ENCODE measurements at regions not wholly inside any gene's neighbourhood (a gene's known extent, or its start where the extent isn't known, plus 50 kb on each side); places are given as distances from the start of the nearest gene placed in this dataset.
"Not testable (repeated sequence)": the region's sequence is repeated elsewhere in the genome, so short reads cannot be mapped to it uniquely, and the experiment has no call there.

DNA sequence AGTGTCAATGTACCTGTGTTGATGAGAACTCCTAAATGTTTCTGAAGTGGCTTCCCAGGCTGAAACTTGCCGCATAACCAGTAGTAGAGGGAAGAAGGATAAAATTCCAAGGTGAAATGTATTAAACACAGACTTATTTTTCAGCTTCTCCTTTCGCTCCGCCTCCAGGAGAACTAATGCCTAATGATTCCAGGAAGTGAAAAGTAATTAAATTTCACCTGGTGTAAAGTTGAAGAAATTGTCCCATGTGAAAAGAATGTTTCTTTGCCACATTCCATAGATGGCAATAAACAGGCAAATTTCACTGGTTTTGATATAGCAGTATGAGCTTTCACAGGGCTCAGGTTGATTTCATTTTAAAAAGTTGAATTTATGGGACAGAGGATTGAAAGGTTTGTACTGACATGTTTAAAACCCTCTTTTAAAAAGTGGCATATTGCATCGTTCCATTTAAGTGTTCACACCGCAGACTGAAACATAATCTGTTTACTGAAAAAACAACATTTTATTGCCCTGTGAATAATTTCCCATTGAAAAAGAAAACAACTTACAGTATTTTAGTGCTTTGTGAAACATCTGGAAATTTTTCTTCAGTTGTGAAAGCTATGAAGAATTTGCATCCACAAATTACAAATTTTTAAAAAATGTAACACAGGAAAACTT, 453.4 kb upstream of the NFE2L3 start:
- intact Hi-C loops (cut with micrococcal nuclease) = no loop called here

DNA sequence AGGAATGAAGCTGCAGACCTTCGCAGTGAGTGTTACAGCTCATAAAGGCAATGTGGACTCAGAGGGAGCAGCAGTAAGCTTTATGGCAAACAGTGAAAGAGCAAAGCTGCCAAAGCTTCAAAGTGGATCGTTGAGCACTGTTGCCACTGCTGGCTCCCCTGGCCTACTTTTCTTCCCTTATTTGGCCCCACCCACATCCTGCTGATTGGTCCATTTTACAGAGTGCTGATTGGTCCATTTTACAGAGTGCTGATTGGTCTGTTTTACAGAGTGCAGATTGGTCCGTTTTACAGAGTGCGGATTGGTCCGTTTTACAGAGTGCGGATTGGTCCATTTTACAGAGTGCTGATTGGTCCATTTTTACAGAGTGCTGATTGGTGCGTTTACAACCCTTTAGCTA, 451.9 kb upstream of the NFE2L3 start:
- intact Hi-C loops (cut with micrococcal nuclease) = not testable (repeated sequence)

DNA sequence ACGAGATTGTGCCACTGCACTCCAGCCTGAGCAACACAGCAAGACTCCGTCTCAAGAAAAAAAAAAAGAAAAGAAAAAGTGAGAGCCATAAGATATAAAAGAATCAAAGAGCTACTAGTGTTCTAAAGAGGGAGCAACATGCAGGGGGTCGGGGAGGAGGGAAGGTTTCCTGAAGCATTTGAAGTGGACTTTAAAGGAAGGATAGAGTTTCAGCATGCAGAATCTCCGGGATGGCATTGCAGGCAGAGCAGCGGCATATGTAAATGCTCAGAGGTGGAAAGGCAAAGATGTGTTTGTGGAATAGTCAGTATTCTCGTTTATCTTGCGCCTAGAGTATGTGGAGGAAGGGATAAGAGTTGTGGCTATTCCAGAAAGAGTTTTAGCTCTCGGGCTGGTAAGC, 447.6 kb upstream of the NFE2L3 start:
- intact Hi-C loops (cut with micrococcal nuclease) = no loop called here

DNA sequence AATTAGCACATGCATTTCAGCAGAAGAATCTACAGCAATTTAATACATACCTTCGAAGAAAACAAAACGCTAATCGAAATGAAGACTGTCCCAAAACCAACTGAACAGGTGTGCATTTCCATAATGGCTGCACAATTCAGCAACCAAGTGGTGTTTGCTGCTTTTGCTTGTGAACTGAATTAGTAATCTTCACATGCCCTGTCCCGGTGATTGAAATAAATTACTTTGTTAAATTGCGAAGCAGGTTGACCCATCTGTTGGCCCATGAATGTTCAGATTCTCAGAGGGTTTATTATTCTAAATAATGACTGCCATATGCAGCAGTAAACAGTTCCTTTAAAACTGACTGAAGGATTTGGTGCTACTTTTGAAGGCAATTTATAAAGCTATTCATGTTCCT, 445.2 kb upstream of the NFE2L3 start:
- intact Hi-C loops (cut with micrococcal nuclease) = no loop called here

DNA sequence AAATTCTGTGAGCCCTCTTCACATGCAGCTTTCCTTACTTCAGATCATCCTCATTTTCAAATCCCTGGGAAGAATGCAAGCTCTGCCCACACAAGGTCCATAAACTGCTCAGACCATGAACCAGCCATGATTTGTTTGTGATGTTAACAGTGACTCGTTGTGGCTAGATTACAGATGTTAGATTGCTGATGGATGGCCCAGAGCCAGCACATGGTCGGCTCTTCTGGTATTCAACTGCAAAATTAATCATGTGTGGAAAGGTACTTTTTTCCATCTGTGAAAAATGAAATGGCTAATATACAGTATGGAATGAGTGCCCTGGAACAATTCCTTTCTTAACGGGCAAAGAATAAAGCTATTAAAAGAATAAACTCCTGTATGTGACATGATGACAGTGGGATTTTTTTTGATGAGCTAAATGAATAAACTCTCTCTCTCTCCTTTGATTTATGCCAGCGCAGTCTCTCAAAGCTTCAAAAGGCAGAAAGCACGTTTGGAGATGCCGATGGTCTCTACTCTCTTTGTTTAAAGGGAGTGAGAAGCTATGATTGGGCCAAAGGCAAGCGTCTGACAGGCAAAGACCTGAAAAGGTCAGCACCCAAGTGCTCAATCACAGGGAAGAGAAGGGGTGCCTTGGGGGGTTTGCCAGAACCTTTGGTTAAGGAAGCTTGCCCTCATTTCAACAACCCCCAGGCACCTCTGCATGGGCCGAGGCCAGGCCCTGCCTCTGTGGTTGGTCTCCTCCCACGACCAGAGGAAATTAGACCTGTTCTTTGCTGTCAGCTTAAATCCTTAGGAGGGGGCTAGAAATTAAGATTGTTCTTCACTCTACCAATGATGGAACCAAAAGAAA, 444.0 kb upstream of the NFE2L3 start:
- intact Hi-C loops (cut with micrococcal nuclease) = no loop called here

DNA sequence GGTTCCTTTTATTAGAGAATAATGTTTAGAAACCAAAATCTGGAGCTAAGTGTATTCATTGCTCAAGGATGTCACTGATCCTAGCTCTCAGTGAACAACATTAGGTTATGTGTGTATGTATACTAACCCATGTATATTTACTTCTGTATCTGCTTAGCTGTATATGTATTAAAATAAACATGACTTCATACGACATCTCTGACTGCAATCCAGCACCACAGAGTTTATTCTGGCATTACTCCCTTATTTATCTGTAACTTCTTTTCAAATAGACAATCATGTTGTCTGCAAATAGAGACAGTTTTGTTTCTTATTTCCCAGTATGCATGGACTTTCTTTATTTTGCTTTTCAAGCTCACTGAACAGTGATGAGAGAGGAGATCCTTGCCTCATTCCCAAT, 441.0 kb upstream of the NFE2L3 start:
- intact Hi-C loops (cut with micrococcal nuclease) = no loop called here

DNA sequence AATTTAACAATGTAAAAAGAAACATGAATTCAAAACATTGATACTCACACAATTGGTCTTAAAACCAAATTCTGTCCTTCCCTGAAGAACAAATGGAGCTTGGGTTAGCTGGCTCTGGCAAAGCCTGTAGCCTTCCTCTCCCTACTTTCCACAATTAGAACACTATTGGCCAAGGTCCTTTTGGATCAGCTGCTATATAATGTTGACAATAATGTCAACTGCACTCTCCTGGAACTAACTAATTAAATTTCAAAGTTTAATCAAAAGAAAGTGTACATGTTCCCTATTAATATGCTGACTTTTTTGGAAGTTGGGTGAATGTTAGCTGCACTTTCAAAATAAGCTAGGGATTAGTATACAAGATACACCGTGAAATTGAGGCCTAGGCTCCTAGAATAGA, 440.1 kb upstream of the NFE2L3 start:
- intact Hi-C loops (cut with micrococcal nuclease) = no loop called here

DNA sequence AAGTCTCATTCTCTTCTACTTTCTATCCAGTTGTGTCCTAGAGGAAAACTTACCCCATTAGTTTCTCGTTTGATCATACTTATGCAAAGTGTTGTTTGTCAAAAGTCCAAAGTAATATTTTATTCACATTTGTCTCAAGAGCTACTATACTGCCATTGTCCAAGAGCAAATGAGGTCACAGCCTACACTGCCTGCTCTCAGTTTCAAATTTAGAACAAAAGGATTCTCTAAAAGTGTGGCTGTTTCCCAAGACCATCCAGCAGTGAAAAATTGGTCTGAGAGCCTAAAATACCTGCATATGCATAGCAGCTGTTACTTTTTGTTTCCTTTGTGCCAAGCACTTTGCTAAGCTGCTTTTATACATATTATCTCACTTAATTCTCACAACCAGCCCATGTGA, 439.5 kb upstream of the NFE2L3 start:
- intact Hi-C loops (cut with micrococcal nuclease) = no loop called here

DNA sequence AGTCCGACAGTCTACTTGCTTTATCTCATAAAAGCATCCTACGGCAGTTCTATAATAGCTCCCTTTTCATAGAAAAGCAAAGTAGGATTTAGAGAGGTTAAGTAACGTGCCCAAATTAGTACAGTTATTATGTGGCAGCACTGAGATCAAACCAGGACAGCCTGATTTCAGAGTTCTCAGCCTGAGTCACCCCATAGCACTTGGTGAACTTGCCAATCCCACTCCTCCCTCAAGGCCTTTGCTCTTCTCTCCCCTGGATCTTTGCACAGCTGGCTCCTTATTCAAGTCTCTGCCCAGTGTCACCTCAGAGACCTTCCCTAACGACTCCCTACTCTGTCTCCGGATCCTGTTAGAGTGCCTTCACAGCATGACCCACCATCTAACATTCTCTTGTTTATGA, 438.0 kb upstream of the NFE2L3 start:
- intact Hi-C loops (cut with micrococcal nuclease) = no loop called here

DNA sequence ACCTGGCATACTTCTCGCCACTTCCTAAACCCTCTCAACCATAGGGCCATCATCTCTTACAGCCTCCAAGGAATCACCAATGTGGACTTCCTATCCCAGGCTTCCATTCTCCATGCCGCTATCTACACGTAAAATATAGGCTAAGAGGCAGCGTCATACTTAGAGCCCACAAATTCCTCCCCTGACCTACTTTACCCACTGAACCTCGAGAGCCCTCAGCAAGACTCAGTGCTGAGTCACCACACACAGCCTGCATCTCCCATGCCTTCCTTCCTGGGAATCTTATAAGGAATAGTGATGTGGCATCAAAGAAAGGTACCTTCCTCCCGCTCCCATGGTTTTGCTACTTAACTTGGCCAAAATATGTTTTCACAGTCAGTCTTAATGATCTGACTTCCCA, 435.6 kb upstream of the NFE2L3 start:
- intact Hi-C loops (cut with micrococcal nuclease) = no loop called here

DNA sequence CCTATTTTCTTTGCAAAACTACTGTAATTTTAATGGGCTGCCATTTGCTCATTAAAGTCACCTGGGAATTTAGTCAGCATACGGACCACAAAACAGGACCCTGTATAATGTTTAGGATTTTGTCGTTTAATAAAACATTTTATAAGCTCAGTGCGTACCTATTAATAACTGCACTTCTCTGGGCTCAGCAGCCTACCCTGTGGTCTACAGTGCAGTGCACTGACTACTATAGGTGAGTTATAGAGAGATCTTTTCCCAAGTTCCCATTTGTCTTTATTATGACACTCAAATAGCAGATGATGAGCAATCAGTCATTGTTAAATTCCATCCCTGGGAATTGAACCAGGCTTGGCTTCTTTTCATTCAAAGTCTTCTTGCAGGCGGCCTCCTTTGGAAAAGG, 433.4 kb upstream of the NFE2L3 start:
- intact Hi-C loops (cut with micrococcal nuclease) = no loop called here

DNA sequence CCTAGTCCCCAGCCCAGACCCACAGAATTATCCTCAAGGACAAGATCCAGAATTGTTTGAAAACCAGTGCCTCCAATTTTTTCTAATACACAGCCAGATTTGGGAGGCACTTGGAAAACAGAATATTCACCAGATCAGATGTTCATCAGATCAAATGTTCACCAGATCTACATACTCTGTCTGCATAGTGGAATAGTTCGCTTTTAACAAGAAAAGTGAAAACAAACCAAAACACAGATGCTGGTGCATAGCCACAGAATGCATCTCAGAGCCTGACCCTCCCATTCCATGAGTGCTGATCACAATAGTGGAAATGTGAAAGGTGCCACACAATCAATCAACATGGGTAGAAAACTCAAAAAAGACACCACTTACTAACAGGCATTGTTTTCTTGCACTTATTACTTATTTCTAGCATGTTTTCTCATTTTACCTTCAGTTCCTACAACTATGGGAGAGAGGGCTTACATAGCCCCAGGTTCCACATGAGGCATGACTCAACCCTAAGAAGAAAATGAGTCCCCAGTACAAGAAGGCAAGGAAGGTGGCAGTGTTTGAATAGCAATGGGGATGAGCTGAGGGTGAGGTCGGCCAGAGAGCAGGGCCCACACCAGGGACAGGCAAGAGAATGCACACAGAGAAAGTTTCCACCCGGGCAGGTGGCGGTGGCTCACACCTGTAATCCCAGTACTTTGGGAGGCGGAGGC, 432.7 kb upstream of the NFE2L3 start:
- intact Hi-C loops (cut with micrococcal nuclease) = no loop called here

DNA sequence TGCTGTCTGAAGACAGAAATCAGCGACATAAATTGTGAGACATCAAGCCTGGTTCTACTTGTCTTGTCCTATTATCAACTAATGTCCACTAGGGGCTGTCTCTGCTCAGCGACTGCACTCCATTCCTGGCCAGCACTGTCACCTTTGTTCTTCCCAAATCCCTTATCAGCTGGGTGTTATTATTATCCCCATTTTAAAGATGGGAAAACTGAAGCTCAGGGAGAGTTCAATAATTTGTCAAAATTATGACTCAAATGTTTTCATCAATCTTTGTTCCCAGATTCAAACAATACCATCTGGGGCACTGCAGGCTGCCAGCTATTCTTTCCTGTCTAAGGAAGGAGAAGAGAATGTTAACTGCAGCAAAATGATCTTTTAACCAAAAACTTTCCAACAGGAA, 431.6 kb upstream of the NFE2L3 start:
- intact Hi-C loops (cut with micrococcal nuclease) = no loop called here

DNA sequence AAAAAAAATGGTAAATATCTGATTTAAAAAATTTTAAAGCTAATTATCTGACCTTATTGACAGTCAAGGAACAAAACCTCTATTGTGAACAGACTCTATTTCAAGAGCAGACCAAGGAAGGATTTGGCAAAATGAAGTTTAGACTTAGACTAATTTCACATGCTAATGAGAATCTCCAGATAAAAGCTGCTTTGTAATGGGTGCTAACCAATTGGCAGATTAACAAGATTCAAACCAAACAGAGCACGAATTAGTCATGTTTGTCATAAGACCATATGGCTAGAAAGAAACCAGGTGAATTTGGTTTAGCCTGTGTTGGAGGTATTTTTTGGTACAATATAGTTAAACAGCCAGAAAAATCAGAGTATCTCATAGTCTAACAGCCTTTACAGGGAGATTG, 429.1 kb upstream of the NFE2L3 start:
- intact Hi-C loops (cut with micrococcal nuclease) = no loop called here

DNA sequence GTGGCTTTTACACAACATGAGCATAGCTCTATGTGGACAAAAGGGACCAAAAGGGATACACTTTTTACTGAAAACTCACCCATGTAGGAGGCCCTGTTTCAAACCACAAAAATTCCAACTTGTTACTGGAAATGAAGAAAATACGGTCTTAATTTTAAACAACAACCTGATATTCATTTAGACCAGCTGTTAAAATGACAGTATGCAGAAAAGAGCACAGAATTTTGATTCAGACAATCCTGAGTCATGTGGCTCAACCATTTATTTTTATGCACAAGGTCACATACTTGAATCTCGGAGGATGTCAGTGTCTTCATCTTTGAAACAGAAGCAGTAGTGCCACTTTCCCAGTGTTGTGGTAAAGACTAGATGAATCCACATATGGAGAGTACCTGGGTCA, 426.5 kb upstream of the NFE2L3 start:
- intact Hi-C loops (cut with micrococcal nuclease) = no loop called here

DNA sequence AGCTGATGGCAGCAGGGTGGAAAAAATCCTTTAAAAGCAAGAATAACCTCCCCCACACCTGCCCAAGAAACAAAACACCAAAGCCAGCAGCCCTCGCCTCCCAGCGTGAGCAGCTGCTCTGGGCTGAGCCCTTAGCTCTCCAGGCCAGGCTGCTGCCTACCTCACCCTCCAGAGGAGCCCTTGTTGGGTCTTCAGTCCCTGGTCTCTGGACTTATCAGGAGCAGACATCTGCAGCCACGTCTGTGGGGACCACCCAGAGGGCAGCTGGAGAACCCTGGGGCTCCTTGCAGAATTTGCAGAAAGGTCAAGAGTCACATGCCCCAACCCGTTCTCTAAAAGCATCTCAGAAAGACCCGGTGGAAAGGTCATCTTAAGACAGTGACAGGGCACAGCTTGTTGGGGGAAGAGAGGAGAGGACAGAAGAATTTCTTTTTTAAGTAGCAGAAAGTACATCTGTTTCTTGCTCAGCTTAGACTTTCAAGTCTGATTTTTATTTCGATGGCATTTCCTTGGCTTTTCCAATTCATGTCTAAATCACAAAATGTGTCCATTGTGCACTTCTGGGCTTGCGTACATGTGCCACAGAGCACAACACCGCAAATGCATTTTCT, 425.7 kb upstream of the NFE2L3 start:
- intact Hi-C loops (cut with micrococcal nuclease) = no loop called here

DNA sequence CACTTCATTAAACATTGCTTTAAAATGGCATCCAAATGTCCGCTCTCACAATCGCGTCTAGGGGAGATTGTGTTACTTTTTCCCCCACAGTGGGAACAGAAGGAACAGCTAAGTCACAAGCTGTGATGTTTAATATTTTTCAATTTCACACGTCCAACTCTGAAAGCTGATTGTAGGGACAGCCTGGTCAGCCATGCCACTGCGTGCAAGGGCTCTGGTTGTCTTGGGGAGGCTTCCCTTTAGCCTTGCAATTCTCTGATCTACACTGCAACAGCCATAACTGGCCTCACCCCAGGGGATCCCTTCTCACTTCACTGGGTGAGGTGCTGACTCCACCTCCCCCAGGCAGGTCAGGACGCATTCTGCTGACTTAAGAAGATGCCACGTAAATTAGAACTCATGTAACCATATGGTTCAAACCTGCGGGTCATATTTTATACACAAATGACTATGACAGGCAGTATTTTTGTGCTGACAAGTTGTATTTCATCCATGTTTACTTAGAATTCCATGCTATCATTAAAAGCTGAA, 425.2 kb upstream of the NFE2L3 start:
- intact Hi-C loops (cut with micrococcal nuclease) = no loop called here

DNA sequence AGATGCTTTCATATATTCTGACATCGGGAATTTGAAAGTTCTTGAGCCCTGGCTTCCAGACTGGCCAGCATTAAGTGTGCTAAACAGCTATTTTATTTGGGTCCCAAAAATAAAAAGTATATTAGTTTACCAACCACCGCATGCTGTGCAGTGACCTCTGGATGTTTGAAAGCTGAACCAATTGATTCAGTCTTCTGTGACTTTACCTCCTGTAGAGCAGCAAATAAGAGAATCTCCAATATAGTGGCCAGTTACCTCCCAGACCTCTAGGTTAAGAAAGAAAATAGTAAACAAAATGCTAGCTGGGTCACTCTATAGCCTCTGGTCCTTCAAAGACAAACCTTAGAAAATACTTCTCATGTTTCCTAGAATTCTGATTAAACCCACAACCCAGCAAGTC, 424.6 kb upstream of the NFE2L3 start:
- intact Hi-C loops (cut with micrococcal nuclease) = no loop called here

DNA sequence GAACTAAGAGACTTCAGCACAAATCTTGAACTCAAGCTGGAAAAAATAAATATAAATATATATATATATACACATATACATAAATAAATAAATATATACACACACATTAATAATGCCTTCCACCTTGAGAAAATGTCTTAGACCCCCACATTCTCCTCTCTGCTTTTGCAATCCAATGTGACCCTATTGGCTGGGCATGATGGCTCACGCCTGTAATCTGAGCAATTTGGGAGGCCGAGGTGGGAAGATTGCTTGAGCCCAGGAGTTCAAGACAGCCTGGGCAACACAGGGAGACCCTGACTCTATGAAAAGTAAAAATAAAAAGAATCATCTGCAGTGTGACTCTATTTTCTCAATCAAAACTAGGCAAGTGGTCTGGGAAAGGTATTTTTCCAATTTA, 424.1 kb upstream of the NFE2L3 start:
- intact Hi-C loops (cut with micrococcal nuclease) = no loop called here

DNA sequence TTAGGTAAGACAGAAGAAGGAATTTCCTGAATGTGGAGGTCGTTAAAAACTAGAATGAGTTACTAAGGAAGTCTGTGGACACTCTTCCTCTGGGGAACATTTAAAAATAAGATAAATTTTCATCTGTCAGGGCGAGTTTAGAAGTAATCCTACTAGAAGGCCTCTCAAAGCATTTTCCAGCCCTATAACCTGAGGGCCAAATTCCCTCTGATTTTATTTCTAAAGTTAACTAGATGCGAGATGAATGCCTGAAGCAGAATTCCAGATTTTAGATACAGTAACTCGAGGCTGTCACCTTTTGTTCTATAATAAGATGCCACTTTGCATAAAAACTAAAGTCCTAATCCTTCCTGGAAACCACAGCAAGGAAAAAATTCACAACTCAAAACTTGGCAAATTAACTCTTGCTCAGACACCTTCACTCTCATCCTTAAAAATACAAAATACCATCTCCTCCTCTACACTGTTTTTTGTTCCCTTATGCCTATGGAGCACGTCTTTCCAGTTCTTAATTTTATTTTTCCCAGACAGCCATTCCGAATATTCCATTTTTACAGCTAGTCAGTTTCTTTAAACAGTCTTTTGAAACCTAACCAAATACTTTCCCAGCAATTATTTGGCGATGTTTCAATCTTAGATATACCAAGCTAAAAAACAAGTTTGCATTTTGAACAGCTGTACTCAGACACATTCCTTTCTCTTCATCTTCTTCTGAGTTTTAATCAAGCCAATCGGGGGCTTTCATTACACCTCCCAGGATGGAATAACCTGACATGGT, 420.7 kb upstream of the NFE2L3 start:
- intact Hi-C loops (cut with micrococcal nuclease) = no loop called here

DNA sequence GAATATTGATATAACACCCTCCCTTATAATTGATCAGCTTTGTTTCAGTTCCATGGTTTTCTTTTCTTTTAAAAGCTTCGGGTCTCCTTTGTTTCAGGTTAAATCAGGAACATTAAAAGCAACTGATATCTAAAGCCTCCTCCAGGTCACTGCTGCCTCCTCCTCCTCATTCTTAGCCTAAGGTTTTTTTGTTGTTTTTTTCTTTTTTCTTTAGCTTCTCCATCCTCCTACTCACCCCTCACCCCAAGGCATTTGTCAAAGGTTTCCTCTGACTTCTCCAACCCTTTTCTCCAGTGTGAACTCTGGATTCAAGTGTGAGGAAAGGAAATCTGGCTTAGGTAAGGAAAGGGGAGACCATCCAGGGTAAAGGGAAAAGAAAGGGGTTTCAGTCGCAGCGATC, 420.2 kb upstream of the NFE2L3 start:
- intact Hi-C loops (cut with micrococcal nuclease) = no loop called here

All from T-helper 1 cell treated with Interleukin-12 subunit alpha and Interleukin-12 subunit beta and Interleukin-4 antibody, amounts not matched to agents 30 ng/mL and 1 ng/mL, for 36 hours (primary cell).